ENCODE measurements at regions not wholly inside any gene's neighbourhood (a gene's known extent, or its start where the extent isn't known, plus 50 kb on each side); places are given as distances from the start of the nearest gene placed in this dataset.

GRCh38 chr1:222028116-222028515 is 286.2 kb upstream of the DUSP10 start:
- DNase-seq (ENCODE audit: low spot score, unreplicated experiment), result no peak
- Mint-ChIP-seq H3K36me3 (ENCODE audit: insufficient read depth) (no peaks in the 10 kb centered on the region), H3K27ac (no peak overlapping the region), H3K4me3 (ENCODE audit: low read depth) (no peak overlapping the region), H3K4me1 (ENCODE audit: low read depth) (no peaks in the 10 kb centered on the region), H3K9me3 (ENCODE audit: low read depth) (no peaks in the 10 kb centered on the region), H3K27me3 (peaks cover 7% of the 10 kb centered on the region)
- TF ChIP-seq CTCF (IDR thresholded peaks at IDR 0.05; ENCODE audit: unreplicated experiment), result no peak

DNA sequence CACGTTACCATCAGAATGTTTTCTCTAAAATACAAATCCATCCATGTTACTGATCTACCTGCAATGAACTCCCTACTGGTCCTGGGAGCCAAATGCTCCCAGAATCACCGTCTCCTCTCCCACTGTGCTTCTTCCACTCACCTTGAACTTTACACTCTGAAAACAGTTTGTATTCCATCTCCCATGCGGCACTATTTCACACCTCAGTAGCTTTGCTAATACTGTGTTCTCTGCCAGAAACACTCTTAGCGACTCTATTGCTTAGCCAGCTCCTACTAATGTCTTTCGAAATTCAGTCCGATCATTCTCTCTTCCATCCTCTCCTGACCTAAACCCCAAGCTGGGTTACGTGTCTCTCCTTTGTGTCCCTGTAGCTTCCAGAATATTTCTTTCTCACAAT is 284.4 kb upstream of the DUSP10 start:
- H3K9me3 Mint-ChIP-seq (ENCODE audit: low read depth), result peaks cover 3% of the 10 kb centered on the region
- H3K27me3 Mint-ChIP-seq, result peaks cover 7% of the 10 kb centered on the region
- peaks cover 2% of the 10 kb centered on the region for H3K4me1 Mint-ChIP-seq (ENCODE audit: low read depth)
- no peak overlapping the region for H3K4me3 Mint-ChIP-seq (ENCODE audit: low read depth)
- TF ChIP-seq CTCF (IDR thresholded peaks at IDR 0.05; ENCODE audit: unreplicated experiment), result no peak
- H3K36me3 Mint-ChIP-seq (ENCODE audit: insufficient read depth), result no peaks in the 10 kb centered on the region
- DNase-seq (ENCODE audit: low spot score, unreplicated experiment), result no peak
- H3K27ac Mint-ChIP-seq, result no peak overlapping the region

- no peak overlapping the region for H3K4me3 Mint-ChIP-seq (ENCODE audit: low read depth)
- TF ChIP-seq CTCF (IDR thresholded peaks at IDR 0.05; ENCODE audit: unreplicated experiment), result no peak
- peaks cover 7% of the 10 kb centered on the region for H3K27me3 Mint-ChIP-seq
- peaks cover 3% of the 10 kb centered on the region for H3K9me3 Mint-ChIP-seq (ENCODE audit: low read depth)
- H3K4me1 Mint-ChIP-seq (ENCODE audit: low read depth), result peaks cover 2% of the 10 kb centered on the region
- DNase-seq (ENCODE audit: low spot score, unreplicated experiment), result no peak
- no peak overlapping the region for H3K27ac Mint-ChIP-seq
- no peaks in the 10 kb centered on the region for H3K36me3 Mint-ChIP-seq (ENCODE audit: insufficient read depth)
These were observed 281.1 kb upstream of the DUSP10 start for GRCh38 chr1:222023025-222023424.

- Mint-ChIP-seq H3K27me3 (peaks cover 3% of the 10 kb centered on the region), H3K4me3 (ENCODE audit: low read depth) (no peak overlapping the region), H3K4me1 (ENCODE audit: low read depth) (peaks cover 2% of the 10 kb centered on the region), H3K9me3 (ENCODE audit: low read depth) (peaks cover 3% of the 10 kb centered on the region), H3K27ac (no peak overlapping the region), H3K36me3 (ENCODE audit: insufficient read depth) (no peaks in the 10 kb centered on the region)
- no peak for TF ChIP-seq CTCF (IDR thresholded peaks at IDR 0.05; ENCODE audit: unreplicated experiment)
- DNase-seq (ENCODE audit: low spot score, unreplicated experiment), result no peak
These were observed 279.2 kb upstream of the DUSP10 start for GRCh38 chr1:222021129-222021528.

DNA sequence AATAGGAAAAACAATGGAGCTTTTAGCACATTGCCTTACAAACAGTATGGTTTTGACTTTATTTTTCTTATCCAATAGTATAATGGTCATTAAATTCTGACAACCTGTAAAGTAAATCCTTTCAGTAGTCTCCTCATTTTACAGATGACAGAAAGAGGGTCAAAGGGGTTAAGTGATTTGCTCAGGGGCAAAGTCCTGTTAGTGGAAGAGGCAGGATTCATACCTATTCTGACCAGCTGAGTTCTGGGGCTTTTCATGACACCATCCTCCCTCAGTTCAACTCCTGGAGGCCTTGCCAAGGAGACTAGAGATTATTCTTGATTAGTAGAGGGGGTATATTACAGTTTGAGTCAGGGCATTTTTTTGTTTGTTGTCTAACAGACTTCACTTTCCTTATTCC is 278.7 kb upstream of the DUSP10 start:
- Mint-ChIP-seq H3K9me3 (ENCODE audit: low read depth) (peaks cover 3% of the 10 kb centered on the region), H3K27me3 (no peaks in the 10 kb centered on the region), H3K27ac (no peak overlapping the region), H3K36me3 (ENCODE audit: insufficient read depth) (no peaks in the 10 kb centered on the region), H3K4me1 (ENCODE audit: low read depth) (peaks cover 2% of the 10 kb centered on the region), H3K4me3 (ENCODE audit: low read depth) (no peak overlapping the region)
- no peak for DNase-seq (ENCODE audit: low spot score, unreplicated experiment)
- TF ChIP-seq CTCF (IDR thresholded peaks at IDR 0.05; ENCODE audit: unreplicated experiment), result no peak
